Activated naive CD8-positive, alpha-beta T cell treated with anti-CD3 and anti-CD28 coated beads for 36 hours (primary cell): ENCODE measurements at regions not wholly inside any gene's neighbourhood (a gene's known extent, or its start where the extent isn't known, plus 50 kb on each side); places are given as distances from the start of the nearest gene placed in this dataset.

ENCODE experiments used
- DNase-seq: peaks from one replicate; pipeline ENCODE4 v3.0.0; 2021
- H3K27ac Mint-ChIP-seq: one replicate; pipeline ENCODE4 v1.8.0; 2022; ENCODE audit warnings: mild to moderate bottlenecking, moderate library complexity, mixed read lengths
- H3K27me3 Mint-ChIP-seq: one replicate; pipeline ENCODE4 v1.8.0; 2022; ENCODE audit warnings: mild to moderate bottlenecking, mixed read lengths
- H3K36me3 Mint-ChIP-seq: one replicate; pipeline ENCODE4 v1.8.0; 2021; ENCODE audit warnings: mild to moderate bottlenecking, mixed read lengths
- H3K4me1 Mint-ChIP-seq: one replicate; pipeline ENCODE4 v1.8.0; 2021; ENCODE audit warnings: mixed read lengths
- H3K4me3 Mint-ChIP-seq: one replicate; pipeline ENCODE4 v1.8.0; 2022; ENCODE audit warnings: mild to moderate bottlenecking, moderate library complexity, mixed read lengths
- H3K9me3 Mint-ChIP-seq: one replicate; pipeline ENCODE4 v1.8.0; 2022; ENCODE audit warnings: mixed read lengths

DNA sequence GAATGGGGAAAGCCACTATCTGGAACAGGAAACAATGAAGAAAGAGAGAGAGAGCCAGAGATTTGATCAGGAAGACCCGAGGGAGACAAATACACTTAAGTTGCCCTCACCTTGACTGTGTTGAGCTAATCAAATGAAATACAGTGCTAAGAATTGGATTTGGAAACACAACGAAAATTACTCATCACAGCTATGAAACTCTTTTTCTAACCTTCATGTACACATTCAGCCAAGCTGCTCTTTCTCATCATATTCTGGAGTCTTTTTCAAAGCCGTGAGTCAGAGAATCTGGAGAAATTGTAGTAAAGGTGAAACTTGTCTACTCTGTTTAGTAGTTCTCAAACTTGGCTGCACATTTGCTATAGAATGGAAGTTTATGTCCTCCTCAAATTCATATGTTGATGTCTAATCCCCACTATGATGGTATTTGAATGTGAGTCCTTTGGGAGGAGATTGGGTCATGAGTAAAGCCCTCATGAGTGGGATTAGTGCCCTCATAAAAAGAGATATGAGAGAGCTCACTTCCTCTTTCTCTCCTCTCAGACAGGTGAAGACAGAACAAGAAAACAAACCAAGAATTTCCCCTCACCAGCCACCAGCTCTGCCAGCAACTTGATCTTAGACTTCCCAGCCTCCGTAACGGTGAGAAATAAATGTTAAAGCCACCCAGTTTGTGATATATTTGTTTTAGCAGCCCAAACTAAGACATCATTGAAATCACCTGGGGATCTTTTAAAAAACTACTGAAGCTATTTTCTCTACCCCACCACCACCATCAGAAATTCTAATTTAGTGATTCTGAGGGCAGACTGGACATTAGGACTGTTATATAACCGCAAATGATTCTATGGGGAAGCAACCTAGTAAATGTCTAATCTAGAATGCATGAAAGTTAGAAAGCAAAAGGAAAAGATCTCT, 143.6 kb upstream of the GRM7 start:
- no peaks in the 10 kb centered on the region for H3K9me3 Mint-ChIP-seq
- no peaks in the 10 kb centered on the region for H3K27me3 Mint-ChIP-seq
- no peak overlapping the region for H3K4me3 Mint-ChIP-seq
- H3K4me1 Mint-ChIP-seq, result no peaks in the 10 kb centered on the region
- DNase-seq, result no peak
- no peak overlapping the region for H3K27ac Mint-ChIP-seq
- no peaks in the 10 kb centered on the region for H3K36me3 Mint-ChIP-seq

DNA sequence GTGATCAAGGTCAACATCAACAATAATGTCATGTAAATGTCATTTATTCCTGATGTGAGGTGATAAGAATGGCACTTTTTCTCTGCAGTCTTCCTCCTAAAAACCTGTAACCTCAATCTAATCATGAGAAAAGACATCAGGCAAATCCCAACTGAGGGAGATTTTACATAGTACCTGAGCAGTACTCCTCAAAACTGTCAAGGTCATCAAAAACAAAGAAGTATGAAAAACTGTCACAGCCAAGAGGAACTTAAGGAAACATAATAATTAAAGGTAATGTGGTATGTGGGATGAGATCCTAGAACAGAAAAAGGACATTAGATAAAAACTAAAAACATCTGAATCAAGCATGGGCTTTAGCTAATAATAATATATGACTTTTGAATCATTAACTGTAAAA, 140.9 kb upstream of the GRM7 start:
- H3K27ac Mint-ChIP-seq, result no peak overlapping the region
- H3K27me3 Mint-ChIP-seq, result no peaks in the 10 kb centered on the region
- no peaks in the 10 kb centered on the region for H3K36me3 Mint-ChIP-seq
- peaks cover 2% of the 10 kb centered on the region for H3K9me3 Mint-ChIP-seq
- DNase-seq, result no peak
- no peaks in the 10 kb centered on the region for H3K4me1 Mint-ChIP-seq
- H3K4me3 Mint-ChIP-seq, result no peak overlapping the region

DNA sequence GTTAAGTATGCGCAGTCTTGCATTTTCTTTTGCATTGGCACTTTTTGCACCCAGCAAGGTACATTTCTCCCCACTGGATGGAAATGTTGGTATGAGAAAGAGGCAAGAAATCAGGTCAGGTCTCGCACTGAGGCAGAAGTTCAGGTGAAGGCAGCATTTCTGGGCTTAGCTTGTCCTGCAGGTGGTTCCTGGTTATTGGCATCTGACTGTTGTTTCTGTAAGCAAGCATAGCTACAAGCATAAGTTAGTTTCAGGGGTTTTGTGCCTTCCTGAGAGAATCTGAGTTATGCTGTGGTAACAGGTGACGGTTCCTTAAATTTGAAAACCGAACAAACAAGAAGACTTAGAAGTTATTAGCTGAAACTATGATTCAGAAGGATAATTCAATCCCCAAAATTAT, 139.4 kb upstream of the GRM7 start:
- Mint-ChIP-seq H3K27me3 (no peaks in the 10 kb centered on the region), H3K9me3 (peaks cover 2% of the 10 kb centered on the region), H3K36me3 (no peaks in the 10 kb centered on the region), H3K27ac (no peak overlapping the region), H3K4me1 (no peaks in the 10 kb centered on the region), H3K4me3 (no peak overlapping the region)
- no peak for DNase-seq

DNA sequence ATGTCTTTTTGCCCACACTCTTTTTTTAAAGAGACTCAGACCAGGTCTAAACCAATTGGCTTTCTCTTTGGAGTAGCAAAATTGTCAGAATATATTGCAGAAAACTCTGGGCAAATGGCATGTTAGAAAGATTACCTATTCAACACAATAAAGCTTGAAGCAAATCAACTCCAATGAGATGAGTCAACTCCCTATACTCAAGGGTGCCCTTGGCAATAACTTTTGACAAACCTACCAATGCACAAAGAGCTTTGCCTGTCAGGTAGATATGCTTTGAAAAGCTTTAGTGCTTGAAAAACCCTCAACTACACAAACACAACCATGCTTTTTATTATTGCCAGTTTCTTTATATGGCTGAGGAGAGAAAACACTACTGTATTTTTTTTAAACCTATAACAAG, 137.7 kb upstream of the GRM7 start:
- H3K9me3 Mint-ChIP-seq, result peaks cover 3% of the 10 kb centered on the region
- no peak overlapping the region for H3K4me3 Mint-ChIP-seq
- DNase-seq, result no peak
- no peak overlapping the region for H3K27ac Mint-ChIP-seq
- no peaks in the 10 kb centered on the region for H3K4me1 Mint-ChIP-seq
- H3K27me3 Mint-ChIP-seq, result no peaks in the 10 kb centered on the region
- no peaks in the 10 kb centered on the region for H3K36me3 Mint-ChIP-seq

DNA sequence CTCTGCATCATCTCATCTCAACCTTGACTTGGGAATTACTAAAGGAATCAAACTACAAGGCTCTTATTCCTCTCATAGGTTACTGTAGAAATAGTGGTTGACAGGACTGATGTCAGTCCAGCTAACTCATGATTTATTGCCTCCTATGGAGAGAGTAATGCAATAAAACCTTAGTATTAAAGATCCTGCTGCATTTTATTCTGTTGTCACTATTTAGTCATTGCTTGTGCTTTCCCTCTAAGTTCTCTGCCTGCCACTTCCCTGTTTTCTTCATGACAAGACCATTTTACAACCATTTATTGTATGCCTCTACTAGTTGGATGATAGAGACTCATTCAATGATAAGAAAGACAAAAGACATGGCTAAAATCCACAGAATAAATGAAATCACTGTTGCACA, 134.1 kb upstream of the GRM7 start:
- Mint-ChIP-seq H3K9me3 (peaks cover 9% of the 10 kb centered on the region), H3K4me1 (no peaks in the 10 kb centered on the region), H3K27me3 (no peaks in the 10 kb centered on the region), H3K36me3 (no peaks in the 10 kb centered on the region), H3K27ac (no peak overlapping the region), H3K4me3 (no peak overlapping the region)
- no peak for DNase-seq

DNA sequence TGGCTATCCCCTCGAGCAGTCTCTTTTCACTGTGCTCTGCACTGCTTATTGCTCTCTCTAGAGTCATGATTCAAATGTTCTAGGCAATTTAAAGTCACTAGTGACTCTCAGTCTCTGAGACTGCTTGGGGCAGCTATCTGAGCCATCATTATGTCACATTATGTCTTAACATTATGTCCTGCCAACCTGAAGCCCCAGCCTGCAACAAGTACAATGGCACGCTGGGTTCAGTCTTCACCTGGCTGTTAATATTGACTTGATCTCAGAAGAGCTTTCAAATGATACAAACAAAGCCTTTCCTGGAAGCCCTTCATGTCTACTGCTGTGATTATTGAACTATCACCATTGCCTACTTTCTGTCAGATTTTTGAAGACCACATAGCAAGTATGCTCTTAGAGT, 128.1 kb upstream of the GRM7 start:
- Mint-ChIP-seq H3K9me3 (peaks cover 8% of the 10 kb centered on the region), H3K36me3 (no peaks in the 10 kb centered on the region), H3K27ac (no peak overlapping the region), H3K4me1 (no peaks in the 10 kb centered on the region), H3K27me3 (no peaks in the 10 kb centered on the region), H3K4me3 (no peak overlapping the region)
- no peak for DNase-seq

DNA sequence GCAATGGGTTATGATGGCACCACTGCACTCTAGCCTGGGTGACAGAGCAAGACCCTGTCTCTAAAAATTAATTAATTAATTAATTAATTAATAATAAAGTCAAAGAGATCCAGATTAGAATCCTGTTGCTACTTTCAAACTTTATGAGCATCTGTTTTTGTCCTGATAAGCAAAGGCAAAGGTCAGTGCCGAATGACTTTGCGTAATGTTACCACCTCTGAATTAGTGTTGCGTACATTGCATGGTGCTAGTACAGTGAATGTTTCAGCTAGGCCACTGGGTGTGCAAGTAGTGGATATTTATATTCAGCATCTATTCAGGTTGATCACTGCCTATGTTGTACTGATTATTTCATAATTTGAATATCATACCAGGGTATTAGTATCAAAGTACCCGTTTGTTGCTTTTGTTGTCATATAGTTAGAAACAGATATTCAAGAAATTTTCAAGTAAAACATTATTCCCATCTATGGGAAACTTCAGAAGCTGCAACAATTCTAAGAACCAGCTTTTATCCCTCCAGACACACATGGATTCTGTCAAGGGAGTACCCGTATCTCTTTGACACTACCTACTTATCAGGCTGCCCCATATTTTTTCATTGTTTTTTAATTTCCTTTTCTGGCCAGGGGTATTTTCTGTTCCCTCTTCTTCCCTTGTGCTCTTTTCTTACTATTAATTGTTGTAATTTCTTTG, 127.1 kb upstream of the GRM7 start:
- no peak overlapping the region for H3K4me3 Mint-ChIP-seq
- no peak for DNase-seq
- H3K27ac Mint-ChIP-seq, result no peak overlapping the region
- no peaks in the 10 kb centered on the region for H3K4me1 Mint-ChIP-seq
- no peaks in the 10 kb centered on the region for H3K27me3 Mint-ChIP-seq
- H3K9me3 Mint-ChIP-seq, result peaks cover 8% of the 10 kb centered on the region
- no peaks in the 10 kb centered on the region for H3K36me3 Mint-ChIP-seq

DNA sequence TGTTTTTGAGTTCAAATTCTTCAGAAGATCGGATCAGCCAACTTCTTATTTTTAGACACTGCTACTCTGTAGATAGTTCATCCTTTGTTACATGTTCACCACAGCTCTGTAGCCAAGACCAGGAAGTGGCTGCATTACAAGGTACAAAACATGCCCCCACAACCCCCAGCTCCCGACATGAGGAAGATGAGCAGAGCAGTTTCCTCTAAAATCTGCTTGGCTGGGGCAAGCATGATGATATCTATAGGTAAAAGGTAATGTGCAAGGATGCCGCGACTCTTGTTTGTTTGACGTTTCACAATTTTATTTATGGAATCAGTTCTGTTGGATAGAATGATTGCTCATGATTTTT, 126.5 kb upstream of the GRM7 start:
- H3K9me3 Mint-ChIP-seq, result peaks cover 8% of the 10 kb centered on the region

DNA sequence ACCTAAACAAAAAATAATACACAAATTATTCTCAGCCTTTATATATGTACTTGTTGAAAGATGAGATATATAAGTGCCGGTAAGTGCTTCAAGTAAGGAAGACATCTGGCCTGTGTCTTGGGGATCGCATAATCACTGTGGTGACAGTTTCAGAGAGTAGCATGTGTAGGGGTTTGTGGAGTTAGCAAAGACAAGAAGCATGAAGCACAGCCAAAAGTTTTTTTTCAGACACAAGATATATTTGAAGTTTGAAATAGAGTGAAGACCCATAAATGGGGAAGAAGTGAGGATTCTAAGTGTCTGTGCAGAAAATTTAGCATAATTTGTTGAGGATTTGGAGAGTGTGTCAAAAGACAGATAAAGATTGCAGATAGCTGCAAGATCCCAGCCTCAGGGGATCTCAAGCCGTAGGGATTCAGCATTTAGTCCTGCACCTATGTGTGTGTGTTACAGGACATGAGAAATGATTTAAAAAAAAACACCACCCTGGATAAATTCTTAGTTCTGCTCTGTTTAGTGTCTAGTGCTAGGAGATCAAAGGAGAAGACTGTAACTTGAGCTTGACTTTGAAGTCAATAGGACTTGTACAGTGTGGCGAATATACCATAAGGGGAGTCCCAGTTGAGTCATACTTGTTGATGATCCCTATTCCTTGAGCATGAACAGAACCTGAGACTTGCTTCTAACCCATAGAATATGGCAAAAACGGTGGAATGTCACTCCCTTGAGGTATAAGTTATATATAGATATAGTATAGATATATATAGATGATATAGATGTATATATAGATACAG, 123.9 kb upstream of the GRM7 start:
- H3K27me3 Mint-ChIP-seq, result no peaks in the 10 kb centered on the region
- peaks cover 2% of the 10 kb centered on the region for H3K9me3 Mint-ChIP-seq
- H3K36me3 Mint-ChIP-seq, result no peaks in the 10 kb centered on the region
- no peak overlapping the region for H3K4me3 Mint-ChIP-seq
- H3K4me1 Mint-ChIP-seq, result no peaks in the 10 kb centered on the region
- no peak for DNase-seq
- H3K27ac Mint-ChIP-seq, result no peak overlapping the region

More for the DNA sequence above, 126.5 kb upstream of the GRM7 start:
- H3K36me3 Mint-ChIP-seq, result no peaks in the 10 kb centered on the region
- no peak overlapping the region for H3K27ac Mint-ChIP-seq
- H3K4me1 Mint-ChIP-seq, result no peaks in the 10 kb centered on the region
- no peak overlapping the region for H3K4me3 Mint-ChIP-seq
- no peak for DNase-seq
- H3K27me3 Mint-ChIP-seq, result no peaks in the 10 kb centered on the region

DNA sequence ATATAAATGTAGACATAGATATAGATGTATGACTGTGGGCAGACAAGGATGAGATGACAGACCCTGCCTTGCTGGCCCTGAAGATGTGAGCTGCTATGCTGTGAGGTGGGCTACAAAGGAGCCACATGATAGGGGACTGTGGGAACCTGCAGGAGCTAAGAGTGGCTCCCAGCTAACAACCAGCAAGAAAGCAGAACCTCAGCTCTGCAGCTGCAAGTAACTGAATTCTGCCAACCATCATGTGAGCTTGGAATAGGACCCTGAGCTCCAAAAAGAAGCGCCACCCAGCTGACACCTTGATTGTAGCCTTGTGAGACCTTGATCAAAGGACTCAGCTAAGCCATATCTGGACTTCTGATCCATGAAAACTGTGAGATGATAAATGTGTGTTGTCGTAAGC, 123.3 kb upstream of the GRM7 start:
- no peak overlapping the region for H3K4me3 Mint-ChIP-seq
- no peak overlapping the region for H3K27ac Mint-ChIP-seq
- no peak for DNase-seq
- no peaks in the 10 kb centered on the region for H3K36me3 Mint-ChIP-seq
- peaks cover 2% of the 10 kb centered on the region for H3K9me3 Mint-ChIP-seq
- H3K4me1 Mint-ChIP-seq, result no peaks in the 10 kb centered on the region
- no peaks in the 10 kb centered on the region for H3K27me3 Mint-ChIP-seq

DNA sequence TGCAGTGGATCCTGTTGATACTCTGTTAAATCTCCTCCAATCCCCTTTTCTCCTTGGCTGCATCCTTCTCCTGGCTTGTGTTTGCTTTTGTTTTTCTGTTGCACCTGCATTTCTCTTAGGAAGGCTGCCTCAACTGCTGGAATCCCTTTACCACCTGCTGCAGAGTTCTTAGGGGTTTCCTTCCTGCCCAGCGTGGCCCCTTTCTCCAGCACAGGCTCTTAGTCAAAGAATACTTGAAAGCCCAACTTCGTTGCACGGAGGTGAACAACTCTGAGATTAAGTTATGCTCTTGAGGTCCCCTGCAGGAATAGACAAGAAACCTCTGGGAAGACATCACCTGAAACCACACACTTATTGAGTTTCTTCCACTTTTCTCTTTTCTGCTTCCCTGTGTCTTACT, 121.6 kb upstream of the GRM7 start:
- no peak overlapping the region for H3K4me3 Mint-ChIP-seq
- no peaks in the 10 kb centered on the region for H3K27me3 Mint-ChIP-seq
- H3K4me1 Mint-ChIP-seq, result no peaks in the 10 kb centered on the region
- no peak for DNase-seq
- H3K27ac Mint-ChIP-seq, result no peak overlapping the region
- H3K36me3 Mint-ChIP-seq, result no peaks in the 10 kb centered on the region
- H3K9me3 Mint-ChIP-seq, result peaks cover under 1% of the 10 kb centered on the region

DNA sequence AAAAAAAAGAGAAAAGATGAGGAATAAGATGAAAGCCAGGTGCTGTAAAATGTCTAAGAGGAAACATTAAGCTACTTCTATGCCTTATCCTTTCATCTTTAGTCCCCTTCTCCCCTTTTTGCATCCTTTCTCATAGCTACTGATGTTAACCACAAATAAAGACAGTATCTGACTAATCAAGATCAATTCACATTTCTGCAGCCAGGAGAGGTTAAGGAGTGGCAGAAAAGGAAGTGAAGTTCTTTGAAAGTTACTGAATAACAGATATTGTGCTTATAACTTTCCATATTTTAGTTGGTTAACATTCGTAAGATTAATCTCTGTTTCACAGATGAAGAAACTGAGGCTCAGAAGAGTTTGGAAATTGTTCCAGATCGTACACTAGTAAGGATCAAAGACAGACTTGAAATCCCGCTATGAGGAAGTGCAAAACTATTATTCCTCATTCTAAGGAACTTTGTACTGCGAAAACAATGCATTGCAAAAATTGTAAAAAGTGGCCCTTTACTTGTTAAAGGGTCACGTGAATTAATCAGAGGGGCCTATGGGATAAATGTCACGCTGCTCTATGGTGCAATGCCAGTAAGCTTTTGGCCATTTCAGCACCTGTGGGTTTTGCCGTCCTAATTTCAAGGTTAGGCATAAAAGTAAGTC, 117.7 kb upstream of the GRM7 start:
- H3K4me3 Mint-ChIP-seq, result no peak overlapping the region

DNA sequence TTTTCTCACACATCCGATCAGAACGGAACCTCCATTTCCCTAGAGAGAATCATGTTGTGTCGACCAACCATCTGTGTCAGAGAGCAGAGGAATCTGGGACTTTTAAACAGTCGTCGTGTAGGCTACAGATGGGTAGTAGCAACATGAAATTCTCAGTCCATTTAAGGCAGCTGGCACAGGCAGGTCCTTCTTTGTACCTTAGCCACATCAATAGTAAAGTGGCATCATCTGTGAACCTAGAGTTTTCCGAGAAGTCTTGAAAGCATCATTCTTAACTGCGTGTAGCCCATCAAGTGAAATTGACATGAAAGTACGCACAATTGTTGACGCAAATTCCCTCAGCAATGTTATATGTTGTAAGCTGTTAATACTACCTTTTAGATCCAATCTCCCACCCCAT, 114.5 kb upstream of the GRM7 start:
- Mint-ChIP-seq H3K27me3 (no peaks in the 10 kb centered on the region), H3K4me3 (no peak overlapping the region), H3K9me3 (peaks cover 1% of the 10 kb centered on the region), H3K27ac (no peak overlapping the region), H3K36me3 (no peaks in the 10 kb centered on the region), H3K4me1 (no peaks in the 10 kb centered on the region)
- no peak for DNase-seq

More for the DNA sequence above, 117.7 kb upstream of the GRM7 start:
- DNase-seq, result no peak
- Mint-ChIP-seq H3K27ac (no peak overlapping the region), H3K27me3 (no peaks in the 10 kb centered on the region), H3K4me1 (no peaks in the 10 kb centered on the region), H3K36me3 (no peaks in the 10 kb centered on the region), H3K9me3 (no peaks in the 10 kb centered on the region)

DNA sequence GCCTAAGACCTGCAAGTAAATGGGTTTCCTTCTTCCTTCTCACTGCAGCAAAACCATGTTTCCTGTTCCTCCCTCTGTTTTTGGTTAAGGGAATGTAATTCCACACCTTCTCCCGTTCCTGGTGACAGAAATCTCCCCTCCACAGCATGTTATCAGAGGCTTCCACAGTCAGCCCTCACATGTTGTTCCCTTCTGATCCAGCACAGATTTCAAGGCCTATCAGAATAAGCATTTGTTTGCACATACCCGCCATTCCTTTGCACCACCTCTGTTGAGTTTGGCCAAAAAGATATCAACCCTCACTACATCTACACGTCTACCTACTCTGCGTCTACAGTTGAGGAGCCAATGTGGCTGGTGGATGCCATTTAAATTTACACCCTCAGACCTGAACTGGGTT, 113.9 kb upstream of the GRM7 start:
- DNase-seq, result no peak
- H3K9me3 Mint-ChIP-seq, result peaks cover 1% of the 10 kb centered on the region
- no peaks in the 10 kb centered on the region for H3K36me3 Mint-ChIP-seq
- H3K27ac Mint-ChIP-seq, result no peak overlapping the region
- H3K4me3 Mint-ChIP-seq, result no peak overlapping the region
- H3K4me1 Mint-ChIP-seq, result no peaks in the 10 kb centered on the region
- H3K27me3 Mint-ChIP-seq, result no peaks in the 10 kb centered on the region

DNA sequence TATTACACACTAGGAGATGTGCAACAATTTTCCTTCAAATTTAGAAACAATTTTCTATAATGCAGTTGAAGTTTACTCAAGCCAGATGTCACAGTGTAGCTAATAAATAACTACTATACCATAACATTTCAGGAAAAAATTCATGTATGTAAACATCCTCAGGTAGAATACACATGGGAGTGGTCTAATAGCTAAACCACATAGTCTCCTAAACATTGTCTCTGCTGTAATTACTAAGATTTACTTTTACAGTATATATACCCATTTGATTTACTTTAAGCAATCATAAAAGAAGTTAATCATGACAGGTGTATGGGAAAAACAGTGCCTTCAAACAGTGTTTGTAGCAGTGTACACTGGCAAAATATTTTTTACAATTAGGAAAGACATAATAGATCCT, 110.1 kb upstream of the GRM7 start:
- H3K4me3 Mint-ChIP-seq, result no peak overlapping the region

More for the DNA sequence above, 110.1 kb upstream of the GRM7 start:
- no peaks in the 10 kb centered on the region for H3K27me3 Mint-ChIP-seq
- H3K4me1 Mint-ChIP-seq, result no peaks in the 10 kb centered on the region
- DNase-seq, result no peak
- H3K36me3 Mint-ChIP-seq, result no peaks in the 10 kb centered on the region
- H3K9me3 Mint-ChIP-seq, result peaks cover 9% of the 10 kb centered on the region
- H3K27ac Mint-ChIP-seq, result no peak overlapping the region
